Tibial artery (tissue), 4 donors: ENCODE measurements at regions not wholly inside any gene's neighbourhood (a gene's known extent, or its start where the extent isn't known, plus 50 kb on each side); places are given as distances from the start of the nearest gene placed in this dataset.

Source experiments
- DNase-seq, 2 donors: peaks; one replicate each; pipeline ENCODE4 v3.0.0-alpha.2; 2019
- H3K27ac ChIP-seq, 2 donors: fragments of 200-600 bp; sonication (generic) in 1 of 2; 1 replicate in 1 of 2; 2 replicates in 1 of 2; pipeline ENCODE4 v1.5.1; 2018 to 2019; ENCODE audit warnings: mild to moderate bottlenecking in 1 of 2
- H3K27me3 ChIP-seq, 2 donors: fragments of 200-600 bp; sonication (generic) in 1 of 2; one replicate each; pipeline versions ENCODE4 v1.5.1 to v1.6.0; 2016 to 2019
- H3K36me3 ChIP-seq, 3 donors: fragments of 200-600 bp; sonication (generic) in 2 of 3; one replicate each; pipeline ENCODE4 v1.5.1; 2016 to 2019; ENCODE audit warnings: mild to moderate bottlenecking in 2 of 3
- H3K4me1 ChIP-seq, 4 donors: fragments of 200-600 bp; sonication (generic) in 2 of 4; 1 replicate in 3 of 4; 2 replicates in 1 of 4; pipeline ENCODE4 v1.5.1; 2016 to 2019
- H3K4me3 ChIP-seq, 2 donors: fragments of 200-600 bp; sonication (generic) in 1 of 2; 1 replicate in 1 of 2; 2 replicates in 1 of 2; pipeline ENCODE4 v1.5.1; 2018 to 2019; ENCODE audit warnings: mild to moderate bottlenecking in 2 of 2
- H3K9me3 ChIP-seq, 3 donors: fragments of 200-600 bp; sonication (generic) in 1 of 3; one replicate each; pipeline ENCODE4 v1.5.1; 2016 to 2019
- CTCF ChIP-seq, 2 experiments: fragments of 200-600 bp in 1 of 2; fragments of 450-650 bp in 1 of 2; IDR thresholded peaks; one replicate each; pipeline ENCODE4 v1.5.1; 2017 to 2019; ENCODE audit warnings: antibody characterized with exemption in 2 of 2, mild to moderate bottlenecking in 1 of 2, moderate library complexity in 1 of 2
- intact Hi-C: fragments of 100-400 bp; cut with DNase I; formaldehyde crosslinking; loops from one replicate; pipeline ENCODE4 v1.15.0; 2023; ENCODE audit warnings: low total_unique reads

DNA sequence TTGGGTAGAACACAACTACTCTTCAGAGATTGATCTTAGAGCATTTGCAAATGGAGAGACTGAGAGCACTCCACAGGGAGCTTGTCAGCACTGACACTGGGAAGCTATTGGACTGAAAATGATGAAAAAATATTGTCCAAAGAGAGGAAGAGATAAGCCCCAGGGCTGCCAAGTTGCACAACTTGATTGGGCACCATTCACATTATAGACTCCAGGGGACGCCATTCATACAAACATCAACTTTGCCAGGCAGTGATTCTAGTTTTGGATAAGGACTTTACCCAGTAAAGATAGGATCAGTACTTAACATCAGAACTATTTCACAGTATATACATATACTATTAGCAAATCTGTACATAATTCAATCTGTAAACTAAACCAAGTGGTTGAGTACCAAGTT is 79.6 kb upstream of the MYCN start:
- Histone ChIP-seq H3K36me3 (no peaks in the 10 kb centered on the region), H3K27ac (no peak overlapping the region), H3K27me3 (peaks cover 0 to 2% of the 10 kb centered on the region in 2 donors), H3K4me3 (no peak overlapping the region), H3K4me1 (no peaks in the 10 kb centered on the region), H3K9me3 (no peaks in the 10 kb centered on the region)
- no peak for TF ChIP-seq CTCF (IDR thresholded peaks at IDR 0.05)
- intact Hi-C loops: no loop called here
- no peak for DNase-seq

DNA sequence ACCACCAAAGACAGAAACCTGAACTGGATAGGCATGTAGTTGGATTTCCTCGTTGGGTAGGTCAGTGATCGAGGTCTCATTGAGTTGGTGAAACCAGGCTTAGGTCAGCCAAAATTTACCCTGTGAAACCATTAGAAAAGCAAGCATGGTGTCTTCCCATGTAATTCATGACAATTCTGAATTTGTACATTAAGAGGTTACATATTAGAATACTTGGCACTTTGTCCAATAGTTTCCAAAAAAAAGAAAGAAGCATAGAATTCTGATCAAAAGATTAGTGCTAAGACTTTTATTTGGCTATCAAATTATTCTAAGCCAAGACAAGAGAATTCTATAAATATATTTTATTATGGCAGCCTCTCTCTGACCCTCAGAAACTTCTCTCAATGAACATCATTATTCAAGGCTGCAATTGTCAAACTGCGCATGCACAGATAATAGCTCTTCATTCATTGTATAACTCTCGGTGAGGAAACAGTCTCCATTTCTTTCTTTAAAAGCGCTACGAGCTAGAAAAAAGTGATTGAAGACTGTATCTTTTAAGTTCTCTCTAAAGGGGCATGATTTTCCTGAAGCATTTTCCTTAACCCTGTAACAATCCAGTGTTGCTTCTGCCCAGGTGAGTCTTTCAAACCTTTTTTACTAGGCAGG is 79.1 kb upstream of the MYCN start:
- no peak overlapping the region for H3K27ac ChIP-seq
- intact Hi-C loops: no loop called here
- H3K4me3 ChIP-seq: no peak overlapping the region
- H3K27me3 ChIP-seq: peaks cover 0 to 2% of the 10 kb centered on the region in 2 donors
- no peak for TF ChIP-seq CTCF (IDR thresholded peaks at IDR 0.05)
- no peaks in the 10 kb centered on the region for H3K9me3 ChIP-seq
- no peaks in the 10 kb centered on the region for H3K36me3 ChIP-seq
- no peaks in the 10 kb centered on the region for H3K4me1 ChIP-seq
- DNase-seq: no peak

GRCh38 chr2:15861898-15862297 is 78.5 kb upstream of the MYCN start:
- peaks cover 0 to 2% of the 10 kb centered on the region in 2 donors for H3K27me3 ChIP-seq
- no peaks in the 10 kb centered on the region for H3K36me3 ChIP-seq
- H3K4me3 ChIP-seq: no peak overlapping the region
- intact Hi-C loops: no loop called here
- no peaks in the 10 kb centered on the region for H3K4me1 ChIP-seq
- no peak overlapping the region for H3K27ac ChIP-seq
- DNase-seq: no peak
- TF ChIP-seq CTCF (IDR thresholded peaks at IDR 0.05): no peak
- no peaks in the 10 kb centered on the region for H3K9me3 ChIP-seq

DNA sequence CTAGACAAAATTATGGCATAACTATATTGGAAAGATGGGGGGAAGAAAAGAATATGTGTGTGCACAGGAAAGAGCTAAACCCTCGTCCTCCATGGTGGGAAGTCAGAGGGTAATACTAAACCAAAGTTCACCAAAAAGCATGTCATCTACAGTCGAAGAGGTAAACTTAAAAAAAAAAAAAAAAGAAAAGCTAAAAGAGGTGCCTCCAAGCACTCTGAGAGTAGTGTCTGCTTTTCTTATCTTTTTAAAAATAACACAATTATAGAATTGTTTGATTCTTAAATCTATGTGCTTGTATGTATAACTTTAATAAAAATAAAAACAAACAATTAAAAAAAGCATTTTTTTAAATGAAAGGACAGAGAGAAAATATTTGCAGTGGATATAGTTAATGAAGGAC is 77.3 kb upstream of the MYCN start:
- TF ChIP-seq CTCF (IDR thresholded peaks at IDR 0.05): no peak
- no peak for DNase-seq
- H3K36me3 ChIP-seq: no peaks in the 10 kb centered on the region
- peaks cover 0 to 2% of the 10 kb centered on the region in 2 donors for H3K27me3 ChIP-seq
- peaks cover 0 to 5% (median 0%) of the 10 kb centered on the region in 3 donors for H3K9me3 ChIP-seq
- H3K27ac ChIP-seq: no peak overlapping the region
- intact Hi-C loops: no loop called here
- no peaks in the 10 kb centered on the region for H3K4me1 ChIP-seq
- no peak overlapping the region for H3K4me3 ChIP-seq

DNA sequence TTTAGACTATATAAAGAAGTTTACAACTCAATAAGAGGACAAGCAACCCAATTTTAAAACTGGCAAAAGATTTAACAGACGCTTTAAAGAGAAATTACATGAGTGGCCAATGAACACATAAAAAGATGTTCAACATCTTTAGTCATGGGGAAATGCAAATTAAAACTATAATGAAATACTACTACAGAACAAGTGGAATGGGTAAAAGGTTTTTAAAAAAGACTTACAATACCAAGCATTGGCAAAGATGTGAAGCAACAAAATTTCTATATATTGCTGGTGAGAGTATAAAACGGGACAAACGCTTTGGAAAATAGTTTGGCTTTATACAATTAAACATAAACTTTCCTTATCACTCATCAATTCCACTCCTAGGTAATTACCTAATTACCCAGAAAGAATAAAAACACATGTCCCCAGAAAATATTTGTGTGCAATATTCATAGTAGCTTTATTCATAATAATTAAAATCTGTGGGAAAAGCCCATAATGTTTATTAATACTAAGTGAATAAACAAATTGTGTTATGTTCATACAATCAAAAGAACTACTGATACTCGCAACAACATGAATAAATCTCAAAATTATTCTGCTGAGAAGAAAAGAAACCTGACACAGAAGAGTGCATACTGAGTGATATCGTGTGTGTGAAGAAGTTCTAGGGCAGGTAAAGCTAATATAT is 76.7 kb upstream of the MYCN start:
- intact Hi-C loops: no loop called here
- no peak for DNase-seq
- TF ChIP-seq CTCF (IDR thresholded peaks at IDR 0.05): no peak
- no peak overlapping the region for H3K4me3 ChIP-seq
- H3K27ac ChIP-seq: no peak overlapping the region
- no peaks in the 10 kb centered on the region for H3K36me3 ChIP-seq
- H3K4me1 ChIP-seq: no peaks in the 10 kb centered on the region
- peaks cover 0 to 2% of the 10 kb centered on the region in 2 donors for H3K27me3 ChIP-seq
- peaks cover 0 to 5% (median 0%) of the 10 kb centered on the region in 3 donors for H3K9me3 ChIP-seq
